Lung (tissue), 11 donors: ENCODE measurements at regions not wholly inside any gene's neighbourhood (a gene's known extent, or its start where the extent isn't known, plus 50 kb on each side); places are given as distances from the start of the nearest gene placed in this dataset.

Experiments
- ATAC-seq: fragments of 200-7000 bp; cut with Tn5 transposase; one replicate; pipeline ENCODE4 v1.9.1; 2020; ENCODE audit warnings: moderate number of reproducible peaks; ENCODE audit not compliant: insufficient read depth, low FRiP score
- DNase-seq, 3 donors: peaks; one replicate each; pipeline ENCODE4 v3.0.0-alpha.2; 2013 to 2017
- H3K27ac ChIP-seq, 2 donors: one replicate each; pipeline ENCODE4 v1.5.1; 2013; ENCODE audit warnings: mild to moderate bottlenecking in 2 of 2, moderate library complexity in 2 of 2, control low read depth in 1 of 2, inconsistent platforms in 1 of 2, low read depth in 1 of 2, low read length in 1 of 2
- H3K27me3 ChIP-seq, 3 donors: one replicate each; pipeline ENCODE4 v1.5.1; 2013; ENCODE audit warnings: low read length in 2 of 3; ENCODE audit not compliant: control insufficient read depth in 3 of 3, insufficient read depth in 3 of 3
- H3K36me3 ChIP-seq, 4 donors: one replicate each; pipeline ENCODE4 v1.5.1; 2013; ENCODE audit warnings: low read length in 4 of 4, mild to moderate bottlenecking in 1 of 4, moderate library complexity in 1 of 4; ENCODE audit not compliant: control insufficient read depth in 4 of 4, insufficient read depth in 4 of 4
- H3K4me1 ChIP-seq, 5 donors: one replicate each; pipeline ENCODE4 v1.5.1; 2013; ENCODE audit warnings: low read length in 5 of 5, mild to moderate bottlenecking in 2 of 5, moderate library complexity in 1 of 5; ENCODE audit not compliant: control insufficient read depth in 5 of 5, insufficient read depth in 5 of 5
- H3K4me3 ChIP-seq: one replicate; pipeline ENCODE4 v1.5.1; 2013; ENCODE audit warnings: mild to moderate bottlenecking, control low read depth, moderate library complexity
- H3K9ac ChIP-seq, 2 donors: one replicate each; pipeline ENCODE4 v1.5.1; 2013; ENCODE audit warnings: low read length in 2 of 2, control low read depth in 1 of 2; ENCODE audit not compliant: insufficient read depth in 1 of 2
- H3K9me3 ChIP-seq, 4 donors: one replicate each; pipeline ENCODE4 v1.5.1; 2013; ENCODE audit warnings: low read length in 3 of 4, mild to moderate bottlenecking in 1 of 4, moderate library complexity in 1 of 4; ENCODE audit not compliant: control insufficient read depth in 4 of 4, insufficient read depth in 3 of 4
- CTCF ChIP-seq: IDR thresholded peaks from 2 replicates; pipeline ENCODE4 v1.5.1; 2012; ENCODE audit warnings: mild to moderate bottlenecking; ENCODE audit errors: control extremely low read depth, extremely low read depth
- WGBS, 2 donors: extraction: QIAGEN DNeasy Blood & Tissue Kit; methylation state at CpG; one replicate each; pipeline ENCODE4 v1.1.7; 2013; 5-methylcytosine and 5-hydroxymethylcytosine counted together
- donor health status: control.
- donor health status: control.
- donor health status: Bipolar disorder and iron deficiency.
- donor health status: healthy.
- donor health status: DM: yes; HTN: yes; CAD: no.

- TF ChIP-seq CTCF: no peak
- Histone ChIP-seq H3K27me3 (peaks cover 0 to 4% (median 3%) of the 10 kb centered on the region in 3 donors), H3K27ac (no peak overlapping the region), H3K9me3 (peaks cover 0 to 5% (median 0%) of the 10 kb centered on the region in 4 donors), H3K9ac (no peak overlapping the region), H3K4me3 (no peak overlapping the region), H3K4me1 (peaks cover 0 to 13% (median 0%) of the 10 kb centered on the region in 5 donors), H3K36me3 (no peaks in the 10 kb centered on the region)
- DNase-seq: peak in 2 of 3 donors; percentile 20 to 43
- 70 to 90% methylated on average over 5 to 6 of the region's 6 CpGs for WGBS, 2 donors
- ATAC-seq: no peak
These were observed 468.2 kb upstream of the DIPK2B start for GRCh38 chrX:45668686-45669443.

GRCh38 chrX:45667666-45668065, 467.0 kb upstream of the DIPK2B start:
- Histone ChIP-seq H3K9ac (no peak overlapping the region), H3K27ac (no peak overlapping the region), H3K36me3 (no peaks in the 10 kb centered on the region), H3K4me1 (peaks cover 0 to 13% (median 0%) of the 10 kb centered on the region in 5 donors), H3K27me3 (peaks cover 0 to 4% (median 3%) of the 10 kb centered on the region in 3 donors), H3K9me3 (no peaks in the 10 kb centered on the region), H3K4me3 (no peak overlapping the region)
- DNase-seq (no peak), ATAC-seq (no peak)
- 93 to 100% methylated on average over 1 of the region's 1 CpG for WGBS, 2 donors
- TF ChIP-seq CTCF: no peak

GRCh38 chrX:45664727-45665290, 464.1 kb upstream of the DIPK2B start:
- no peak overlapping the region for H3K27ac ChIP-seq
- no peak for TF ChIP-seq CTCF
- H3K4me1 ChIP-seq: peaks cover 0 to 8% (median 0%) of the 10 kb centered on the region in 5 donors
- H3K36me3 ChIP-seq: no peaks in the 10 kb centered on the region
- no peak overlapping the region for H3K9ac ChIP-seq
- ATAC-seq: no peak
- H3K27me3 ChIP-seq: peaks cover 0 to 4% (median 3%) of the 10 kb centered on the region in 3 donors
- H3K9me3 ChIP-seq: no peaks in the 10 kb centered on the region
- no peak overlapping the region for H3K4me3 ChIP-seq
- DNase-seq: no peak
- 91 to 100% methylated on average over 8 to 19 of the region's 19 CpGs for WGBS, 2 donors
